Parathyroid adenoma (tissue), 2 donors: ENCODE measurements at regions not wholly inside any gene's neighbourhood (a gene's known extent, or its start where the extent isn't known, plus 50 kb on each side); places are given as distances from the start of the nearest gene placed in this dataset.

ENCODE experiments used
- H2AFZ ChIP-seq: fragments of 300-600 bp; sonication (generic); one replicate; pipeline ENCODE4 v1.7.0; 2017; ENCODE audit warnings: antibody characterized with exemption, mild to moderate bottlenecking
- H3K27ac ChIP-seq: fragments of 300-600 bp; sonication (generic); one replicate; pipeline ENCODE4 v1.7.0; 2017
- H3K27me3 ChIP-seq: fragments of 300-600 bp; sonication (generic); one replicate; pipeline ENCODE4 v1.7.0; 2017; ENCODE audit warnings: low read length; ENCODE audit not compliant: control insufficient read depth, insufficient read depth
- H3K36me3 ChIP-seq: fragments of 300-600 bp; sonication (generic); one replicate; pipeline ENCODE4 v1.7.0; 2017; ENCODE audit warnings: low read length; ENCODE audit not compliant: control insufficient read depth, insufficient read depth
- H3K4me1 ChIP-seq: fragments of 300-600 bp; sonication (generic); one replicate; pipeline ENCODE4 v1.7.0; 2017; ENCODE audit warnings: control low read depth
- H3K4me2 ChIP-seq: fragments of 300-600 bp; sonication (generic); one replicate; pipeline ENCODE4 v1.7.0; 2017; ENCODE audit warnings: low read length
- H3K4me3 ChIP-seq: fragments of 300-600 bp; sonication (generic); one replicate; pipeline ENCODE4 v1.7.0; 2017; ENCODE audit warnings: low read depth, low read length
- H3K79me2 ChIP-seq: fragments of 300-600 bp; sonication (generic); one replicate; pipeline ENCODE4 v1.7.0; 2017; ENCODE audit warnings: control low read depth
- H3K9ac ChIP-seq: fragments of 300-600 bp; sonication (generic); one replicate; pipeline ENCODE4 v1.7.0; 2017; ENCODE audit warnings: mild to moderate bottlenecking
- H3K9me3 ChIP-seq: fragments of 300-600 bp; sonication (generic); one replicate; pipeline ENCODE4 v1.7.0; 2017; ENCODE audit warnings: low read length; ENCODE audit not compliant: control insufficient read depth
- TF ChIP-seq, protein P1 (sequence below): fragments of 300-600 bp; sonication (generic); IDR thresholded peaks from one replicate; pipeline ENCODE4 v1.7.0; 2017; ENCODE audit warnings: antibody characterized with exemption, mild to moderate bottlenecking
- donor health status: primary hyperparathyroidism.

- peaks cover 12% of the 10 kb centered on the region for H3K79me2 ChIP-seq
- no peaks in the 10 kb centered on the region for H3K9me3 ChIP-seq
- TF ChIP-seq, protein P1, sequence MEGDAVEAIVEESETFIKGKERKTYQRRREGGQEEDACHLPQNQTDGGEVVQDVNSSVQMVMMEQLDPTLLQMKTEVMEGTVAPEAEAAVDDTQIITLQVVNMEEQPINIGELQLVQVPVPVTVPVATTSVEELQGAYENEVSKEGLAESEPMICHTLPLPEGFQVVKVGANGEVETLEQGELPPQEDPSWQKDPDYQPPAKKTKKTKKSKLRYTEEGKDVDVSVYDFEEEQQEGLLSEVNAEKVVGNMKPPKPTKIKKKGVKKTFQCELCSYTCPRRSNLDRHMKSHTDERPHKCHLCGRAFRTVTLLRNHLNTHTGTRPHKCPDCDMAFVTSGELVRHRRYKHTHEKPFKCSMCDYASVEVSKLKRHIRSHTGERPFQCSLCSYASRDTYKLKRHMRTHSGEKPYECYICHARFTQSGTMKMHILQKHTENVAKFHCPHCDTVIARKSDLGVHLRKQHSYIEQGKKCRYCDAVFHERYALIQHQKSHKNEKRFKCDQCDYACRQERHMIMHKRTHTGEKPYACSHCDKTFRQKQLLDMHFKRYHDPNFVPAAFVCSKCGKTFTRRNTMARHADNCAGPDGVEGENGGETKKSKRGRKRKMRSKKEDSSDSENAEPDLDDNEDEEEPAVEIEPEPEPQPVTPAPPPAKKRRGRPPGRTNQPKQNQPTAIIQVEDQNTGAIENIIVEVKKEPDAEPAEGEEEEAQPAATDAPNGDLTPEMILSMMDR = no peak
- no peak overlapping the region for H3K9ac ChIP-seq
- H3K36me3 ChIP-seq = no peaks in the 10 kb centered on the region
- H3K4me2 ChIP-seq = no peak overlapping the region
- no peaks in the 10 kb centered on the region for H3K4me1 ChIP-seq
- H3K27ac ChIP-seq = no peak overlapping the region
- no peak overlapping the region for H2AFZ ChIP-seq
- no peaks in the 10 kb centered on the region for H3K27me3 ChIP-seq
- no peak overlapping the region for H3K4me3 ChIP-seq
Observed at GRCh38 chr12:124458220-124458991, 109.0 kb downstream of the NCOR2 start.

- TF ChIP-seq, protein P1 = no peak
- Histone ChIP-seq H3K9ac (no peak overlapping the region), H3K27me3 (no peaks in the 10 kb centered on the region), H3K36me3 (no peaks in the 10 kb centered on the region), H3K4me2 (no peak overlapping the region), H3K4me1 (no peaks in the 10 kb centered on the region), H3K27ac (no peak overlapping the region), H3K4me3 (no peak overlapping the region), H2AFZ (no peak overlapping the region), H3K9me3 (no peaks in the 10 kb centered on the region), H3K79me2 (peaks cover 15% of the 10 kb centered on the region)
Observed at GRCh38 chr12:124457287-124458219, 109.9 kb downstream of the NCOR2 start.

DNA sequence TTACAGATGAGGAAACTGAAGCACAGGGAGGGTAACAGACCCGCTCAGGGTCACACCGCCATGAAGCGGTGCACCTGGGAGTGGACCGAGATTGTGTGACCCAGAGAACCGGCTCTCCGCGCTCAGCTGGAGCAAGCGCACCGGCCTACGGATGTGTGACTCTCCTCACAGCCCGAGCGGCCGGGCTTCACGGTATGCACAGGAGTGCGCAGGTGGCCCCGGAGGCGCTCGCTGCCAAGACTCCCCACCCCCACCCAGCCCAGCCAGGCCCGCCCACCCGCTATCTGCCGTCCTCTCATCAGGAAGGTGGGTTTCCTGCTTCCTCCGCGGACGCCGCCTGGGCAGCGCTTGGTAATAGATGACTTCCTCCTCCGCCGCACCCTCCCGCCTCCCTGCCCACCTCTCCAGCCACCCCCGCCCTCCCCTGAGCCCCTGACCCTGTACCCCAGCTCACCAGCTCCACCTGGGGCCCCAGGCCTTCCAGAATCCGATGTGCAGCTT lies 110.7 kb downstream of the NCOR2 start:
- Histone ChIP-seq H3K36me3 (no peaks in the 10 kb centered on the region), H3K27ac (no peak overlapping the region)

GRCh38 chr12:124456133-124456651 lies 111.2 kb downstream of the NCOR2 start:
- Histone ChIP-seq H3K4me3 (no peak overlapping the region), H3K27me3 (no peaks in the 10 kb centered on the region), H3K9ac (no peak overlapping the region), H2AFZ (no peak overlapping the region), H3K27ac (no peak overlapping the region), H3K9me3 (no peaks in the 10 kb centered on the region), H3K36me3 (no peaks in the 10 kb centered on the region), H3K79me2 (peaks cover 9% of the 10 kb centered on the region), H3K4me1 (no peaks in the 10 kb centered on the region), H3K4me2 (no peak overlapping the region)
- TF ChIP-seq, protein P1 = no peak

More for the DNA sequence above, 110.7 kb downstream of the NCOR2 start:
- Histone ChIP-seq H3K4me3 (no peak overlapping the region), H2AFZ (no peak overlapping the region), H3K4me2 (no peak overlapping the region), H3K27me3 (no peaks in the 10 kb centered on the region), H3K4me1 (no peaks in the 10 kb centered on the region), H3K9ac (no peak overlapping the region), H3K79me2 (peaks cover 9% of the 10 kb centered on the region), H3K9me3 (no peaks in the 10 kb centered on the region)
- TF ChIP-seq, protein P1 = no peak
